ENCODE measurements at regions not wholly inside any gene's neighbourhood (a gene's known extent, or its start where the extent isn't known, plus 50 kb on each side); places are given as distances from the start of the nearest gene placed in this dataset.
A peak's percentile ranks its signal among the peaks of the same experiment; 100 is the strongest.

DNA sequence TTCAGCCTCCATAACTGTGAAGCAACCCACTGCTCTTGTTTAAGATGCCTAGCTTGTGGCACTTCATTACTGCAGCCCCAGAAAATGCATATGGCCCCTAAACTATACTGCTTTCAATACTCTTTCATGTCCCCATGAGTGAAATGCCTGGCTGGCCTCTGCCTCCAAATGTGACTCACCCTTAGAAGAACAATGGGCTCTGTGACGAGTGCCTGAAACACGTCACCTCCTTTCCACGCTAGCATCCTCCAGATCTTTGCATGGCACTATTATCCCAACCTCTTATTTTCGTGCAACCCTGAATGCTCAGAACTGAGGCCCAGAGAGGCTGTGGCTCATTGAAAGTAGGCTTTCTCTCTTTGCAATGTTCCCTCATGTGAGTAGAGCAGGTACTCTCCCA, 233.1 kb downstream of the CBLN1 start:
- DNase-seq (ENCODE audit: low read depth in 4 of 4, low spot score in 2 of 4) = no peak

DNA sequence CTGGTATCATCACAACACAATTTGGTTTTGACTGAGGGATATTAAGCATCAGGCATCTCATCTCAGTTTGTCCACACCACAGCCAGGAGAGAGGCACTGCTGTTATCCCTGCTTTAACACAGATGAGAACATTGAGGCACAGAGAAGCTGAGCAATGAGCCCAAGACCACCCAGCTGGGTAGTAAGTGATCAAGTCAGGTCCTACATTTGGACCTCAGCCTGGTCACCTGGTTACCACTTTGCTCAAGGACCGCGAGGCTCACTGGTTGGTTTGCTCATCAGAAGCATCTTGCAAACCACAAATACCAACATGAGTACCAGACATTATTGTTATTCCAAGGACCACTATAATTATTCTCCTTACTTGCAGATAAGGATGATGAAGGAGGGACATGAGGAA, 245.5 kb downstream of the CBLN1 start:
- no peak for DNase-seq (ENCODE audit: low read depth in 4 of 4, low spot score in 2 of 4)

DNA sequence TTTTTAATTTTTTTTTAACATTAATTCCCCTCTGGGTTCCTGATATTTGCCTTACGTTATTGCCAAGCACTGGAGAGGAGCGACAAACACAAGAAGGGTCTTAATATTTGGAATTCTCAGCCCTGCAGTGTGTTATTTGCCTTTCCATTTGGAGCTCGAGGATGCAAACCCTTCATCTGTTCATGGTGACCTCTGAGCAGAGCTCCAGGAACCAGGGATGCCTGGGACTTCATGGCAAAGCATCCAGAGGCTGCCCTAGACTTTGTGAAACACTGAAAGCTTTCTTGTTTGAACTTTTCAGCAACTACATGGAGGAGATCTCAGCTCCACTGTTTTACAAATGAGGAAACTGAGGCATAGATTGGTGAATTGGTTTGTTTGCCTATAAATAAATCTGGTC, 254.2 kb downstream of the CBLN1 start:
- DNase-seq (ENCODE audit: low read depth in 4 of 4, low spot score in 2 of 4) = no peak

DNA sequence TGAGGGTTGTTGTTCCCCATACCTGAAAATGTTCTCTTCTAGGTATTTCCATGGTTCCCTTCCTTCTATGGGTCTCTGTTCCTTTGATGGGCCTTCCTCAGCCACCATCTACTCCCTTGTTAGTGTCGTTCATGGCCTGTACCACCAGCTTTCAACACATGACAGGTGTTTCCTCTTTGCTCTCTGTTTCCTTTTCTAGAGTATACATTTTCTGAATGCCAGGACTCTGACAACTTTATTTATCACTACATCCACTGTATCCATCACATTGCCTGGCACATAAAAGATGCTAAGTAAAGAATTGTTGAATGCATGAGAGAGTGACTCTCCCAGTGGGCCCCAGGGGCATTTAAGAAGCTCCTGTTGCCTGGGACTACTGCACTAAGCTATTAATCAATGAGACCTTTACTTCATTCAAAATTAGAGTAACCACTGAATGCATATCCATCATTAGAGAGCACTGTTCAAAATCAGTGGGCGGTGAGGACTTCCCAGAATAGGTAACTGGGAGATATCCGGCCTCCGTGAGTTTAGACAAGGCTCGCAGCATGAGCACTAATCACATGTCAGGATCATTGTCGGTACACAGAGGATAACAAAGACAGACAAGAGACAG, 255.0 kb downstream of the CBLN1 start:
- no peak for DNase-seq (ENCODE audit: low read depth in 4 of 4, low spot score in 2 of 4)

DNA sequence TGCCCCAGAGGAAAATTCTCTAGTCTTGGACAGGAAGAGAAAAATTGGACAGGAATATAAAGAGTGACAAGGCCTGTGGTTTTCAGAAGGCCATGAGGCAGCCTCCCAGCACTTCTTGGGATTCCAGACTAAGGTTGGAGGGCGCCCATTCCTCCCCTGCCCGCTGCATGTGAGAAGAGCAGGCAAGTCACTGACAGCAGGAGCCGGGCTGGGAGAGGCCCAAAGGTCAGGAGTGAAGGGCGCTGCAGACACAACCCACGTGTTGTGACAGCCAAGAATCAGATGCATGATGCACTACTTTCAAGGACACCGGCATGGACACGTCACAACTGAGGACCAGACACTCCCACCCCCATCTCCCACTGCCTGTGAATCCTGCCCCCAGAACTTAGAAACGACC, 256.7 kb downstream of the CBLN1 start:
- DNase-seq (ENCODE audit: low read depth in 4 of 4, low spot score in 2 of 4) = no peak

DNA sequence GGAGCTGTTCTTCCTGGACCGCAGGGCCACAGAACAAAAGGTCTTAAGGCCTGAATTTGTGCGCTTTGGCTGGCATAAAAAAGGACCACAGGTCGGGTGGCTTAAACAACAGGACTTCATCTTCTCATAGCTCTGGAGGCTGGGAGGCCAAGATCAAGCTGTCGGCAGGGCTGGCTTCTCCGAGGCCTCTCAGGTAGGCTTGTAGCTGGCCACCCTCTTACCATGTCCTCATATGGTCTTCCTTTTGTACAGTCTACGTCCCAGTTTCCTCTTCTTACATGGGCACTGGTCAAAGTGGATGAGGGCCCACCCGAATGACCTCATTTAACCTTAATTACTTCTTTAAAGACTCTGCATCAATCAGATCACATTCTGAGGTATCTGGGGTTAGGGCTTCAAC, 257.6 kb downstream of the CBLN1 start:
- no peak for DNase-seq (ENCODE audit: low read depth in 4 of 4, low spot score in 2 of 4)

DNA sequence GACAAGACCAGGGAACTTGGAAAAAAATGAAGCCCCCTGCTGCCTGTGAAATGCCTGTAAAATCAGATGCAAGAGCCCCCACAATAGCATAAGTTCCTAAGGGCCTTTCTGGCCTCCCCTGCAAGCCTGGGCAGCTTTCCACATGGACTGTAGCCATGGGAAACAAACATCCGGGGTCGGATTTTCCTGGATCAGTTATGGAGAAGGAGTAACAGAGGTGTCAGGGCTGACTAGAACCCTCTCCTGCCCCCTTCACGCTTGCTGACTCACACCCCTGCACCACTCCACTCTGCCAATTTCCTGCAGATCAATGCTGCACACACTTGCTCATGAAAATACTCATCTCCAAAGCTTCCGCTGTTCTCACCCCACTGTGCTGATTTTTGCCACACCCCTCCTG, 258.6 kb downstream of the CBLN1 start:
- DNase-seq (ENCODE audit: low read depth in 4 of 4, low spot score in 2 of 4) = no peak

DNA sequence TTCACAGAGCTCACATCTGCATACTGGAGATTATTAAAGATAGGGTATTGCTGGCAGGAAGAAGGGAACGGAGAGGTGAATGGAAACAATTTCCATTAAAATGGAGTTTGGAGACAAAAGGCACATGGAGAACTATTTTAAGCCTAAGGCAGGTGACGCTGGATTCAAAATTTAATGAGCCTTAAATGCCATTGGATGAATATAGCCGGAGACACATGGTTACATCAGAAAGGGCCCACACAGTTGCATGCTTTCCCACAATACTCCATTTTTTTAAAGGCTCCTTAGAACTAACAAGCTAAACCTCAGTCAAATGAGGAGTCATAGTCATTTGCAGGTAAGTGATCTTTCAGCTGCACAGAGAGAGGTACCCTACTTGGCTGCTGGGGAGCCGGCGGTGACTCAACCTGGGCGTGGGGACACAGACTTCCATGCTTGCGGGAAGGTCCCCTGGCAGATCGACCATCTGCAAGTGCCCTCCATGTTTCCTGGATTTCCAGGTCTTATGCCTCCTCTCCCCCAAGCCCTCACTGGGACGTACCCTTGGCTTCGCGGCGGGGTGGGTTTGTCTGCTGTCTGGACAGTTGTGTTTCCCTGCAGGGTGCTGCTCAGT, 259.2 kb downstream of the CBLN1 start:
- no peak for DNase-seq (ENCODE audit: low read depth in 4 of 4, low spot score in 2 of 4)

DNA sequence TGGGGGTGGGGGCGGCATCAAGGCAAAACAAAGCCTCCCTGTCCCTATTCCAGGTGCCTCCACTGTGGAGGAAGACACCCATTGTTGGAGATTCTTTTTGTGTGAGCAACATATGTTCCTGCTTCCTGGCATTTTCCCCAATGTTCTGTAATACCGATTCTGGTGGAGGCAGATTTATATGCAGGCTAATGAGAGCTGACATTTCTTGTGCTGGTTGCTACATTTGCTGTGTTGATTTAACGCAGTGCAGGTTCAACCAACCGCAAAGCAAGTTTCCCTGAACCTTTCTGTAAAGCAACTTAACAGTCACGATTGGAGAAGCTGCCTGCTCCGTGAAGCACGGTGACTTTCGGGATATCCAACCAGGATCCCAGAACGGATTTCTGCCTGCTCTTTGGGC, 260.5 kb downstream of the CBLN1 start:
- peak in 1 of 4 donors; percentile 47 for DNase-seq (ENCODE audit: low read depth in 4 of 4, low spot score in 2 of 4)

DNA sequence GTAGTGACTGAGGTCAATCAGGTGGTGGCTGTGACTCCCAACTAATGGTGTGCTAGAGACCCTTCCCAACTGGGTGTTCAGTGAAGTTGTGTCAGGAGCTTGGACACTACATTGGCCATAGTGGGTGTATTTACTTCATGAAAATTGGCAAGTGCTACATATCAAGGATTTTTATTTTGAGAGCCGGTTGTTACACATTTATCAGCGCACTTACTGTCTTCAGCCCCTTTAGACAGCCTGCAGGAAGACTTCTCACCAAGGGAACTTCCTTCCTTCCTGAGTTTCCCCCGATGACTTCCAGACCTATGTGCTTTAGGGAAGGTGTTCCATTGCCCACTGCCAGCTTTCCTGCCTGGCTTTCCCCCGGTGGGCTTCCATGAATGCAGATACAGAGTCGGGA, 261.2 kb downstream of the CBLN1 start:
- no peak for DNase-seq (ENCODE audit: low read depth in 4 of 4, low spot score in 2 of 4)

DNA sequence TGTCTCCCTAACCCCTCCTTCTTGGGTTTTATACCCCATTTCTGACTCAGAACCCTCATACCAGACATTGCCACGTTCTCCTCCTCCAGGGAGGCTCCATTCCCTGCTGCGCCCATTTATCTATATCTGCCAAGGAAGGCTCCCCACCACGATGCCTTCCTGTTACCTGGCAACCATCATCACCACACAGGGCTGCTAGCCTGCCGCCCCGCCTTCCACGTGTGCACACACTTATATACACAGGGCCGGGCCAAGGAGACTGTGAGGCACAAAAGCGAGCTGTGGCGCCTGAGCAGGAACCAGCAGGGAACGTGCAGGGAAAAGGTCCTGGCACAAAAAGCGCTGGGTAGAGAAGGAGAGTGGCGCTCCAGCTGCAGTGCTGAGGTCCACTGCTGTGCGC, 261.8 kb downstream of the CBLN1 start:
- no peak for DNase-seq (ENCODE audit: low read depth in 4 of 4, low spot score in 2 of 4)

DNA sequence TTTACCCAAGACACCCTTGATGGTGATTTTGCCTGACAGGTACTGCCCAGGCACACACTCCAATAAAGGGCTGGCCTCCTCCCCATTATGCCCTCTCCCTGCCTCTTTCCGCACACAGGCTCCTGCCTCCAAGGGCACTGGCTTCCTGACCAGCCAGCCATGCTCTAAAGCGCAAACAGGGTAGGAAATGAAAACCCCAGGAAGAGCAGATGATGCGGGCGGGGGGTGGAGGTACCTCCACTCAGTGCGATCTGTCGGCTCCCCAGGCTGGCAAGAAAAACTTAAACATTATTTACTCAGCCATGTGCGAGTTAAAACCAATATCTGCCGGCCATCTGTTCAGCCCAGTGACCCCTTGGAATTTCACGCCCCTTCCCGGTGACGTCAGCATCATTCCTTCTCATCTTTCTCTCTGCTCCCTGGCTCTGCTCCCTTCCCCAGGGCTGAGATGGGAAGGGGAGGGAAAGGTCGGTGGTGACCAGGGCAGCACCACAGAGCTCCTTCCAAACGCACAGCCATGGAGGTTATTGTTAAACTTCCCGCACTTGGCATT, 262.5 kb downstream of the CBLN1 start:
- peak in 2 of 4 donors; percentile 54 to 71 for DNase-seq (ENCODE audit: low read depth in 4 of 4, low spot score in 2 of 4)

DNA sequence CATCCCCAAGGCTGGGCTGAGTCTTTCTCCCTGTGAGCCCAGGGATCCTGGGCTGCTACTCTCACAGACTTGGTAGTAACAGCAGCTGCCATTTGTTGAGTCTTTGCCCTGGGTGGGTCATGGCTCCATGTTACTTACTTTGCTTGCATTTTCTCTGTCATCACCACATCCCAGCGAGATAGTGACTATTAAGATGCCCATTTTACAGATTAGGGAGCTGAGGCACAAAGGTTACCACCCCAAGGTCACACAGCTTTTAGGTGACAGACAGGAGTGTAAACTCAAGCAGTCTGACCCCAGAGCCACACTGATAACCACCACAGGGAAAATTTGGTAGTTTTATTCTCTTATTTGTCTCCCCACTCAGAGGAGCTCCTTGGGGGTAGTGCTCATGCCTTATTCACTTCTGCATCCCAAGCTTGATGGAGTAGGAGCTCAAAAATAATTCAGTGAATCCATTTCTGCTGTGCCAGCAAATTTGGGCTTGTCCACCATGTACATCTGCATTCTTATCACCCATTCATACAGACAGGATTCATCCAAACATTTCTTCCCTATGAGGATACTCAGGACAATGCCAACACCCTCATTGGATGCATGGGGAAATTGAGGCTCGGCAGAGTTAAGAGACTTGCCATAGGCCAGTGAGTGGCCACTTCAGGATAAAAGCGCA, 263.2 kb downstream of the CBLN1 start:
- DNase-seq (ENCODE audit: low read depth in 4 of 4, low spot score in 2 of 4) = no peak

DNA sequence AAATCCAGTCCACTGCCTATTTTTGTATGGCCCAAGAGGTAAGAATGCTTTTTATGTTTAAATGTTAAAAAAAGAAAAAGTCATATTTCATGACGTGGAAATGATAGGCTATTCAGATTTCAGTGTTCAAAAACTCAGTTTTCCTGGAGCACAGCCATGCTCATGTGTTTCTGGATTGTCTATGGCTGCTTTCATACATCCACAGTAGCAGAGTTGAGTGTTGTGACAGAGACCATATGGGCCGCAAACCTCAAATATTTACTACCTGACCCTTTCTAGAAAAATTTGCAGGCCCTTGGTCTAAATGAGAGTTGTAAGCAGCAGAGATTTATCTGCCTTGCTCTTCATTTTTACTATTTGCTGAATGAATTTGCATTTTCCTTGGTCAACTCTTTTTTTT, 264.1 kb downstream of the CBLN1 start:
- no peak for DNase-seq (ENCODE audit: low read depth in 4 of 4, low spot score in 2 of 4)

DNA sequence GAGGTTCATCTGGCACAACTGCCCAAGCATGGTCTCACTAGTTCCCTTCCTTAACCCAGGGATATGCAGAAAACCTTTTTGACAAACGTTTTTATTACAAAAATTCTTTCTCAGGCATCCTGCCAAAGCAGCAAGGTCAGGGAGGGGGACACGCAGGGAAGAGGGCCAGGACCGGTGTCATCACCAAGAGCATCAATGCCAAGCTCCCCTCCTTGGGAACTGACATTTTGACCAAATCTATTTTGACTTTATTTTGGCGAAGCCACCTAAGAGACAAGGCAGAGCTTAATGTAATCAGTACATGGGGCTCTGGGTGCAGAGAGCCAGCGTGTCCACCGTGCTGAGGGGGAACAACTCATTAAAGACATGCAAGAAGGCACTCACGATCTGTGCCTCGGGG, 265.2 kb downstream of the CBLN1 start:
- DNase-seq (ENCODE audit: low read depth in 4 of 4, low spot score in 2 of 4) = no peak

DNA sequence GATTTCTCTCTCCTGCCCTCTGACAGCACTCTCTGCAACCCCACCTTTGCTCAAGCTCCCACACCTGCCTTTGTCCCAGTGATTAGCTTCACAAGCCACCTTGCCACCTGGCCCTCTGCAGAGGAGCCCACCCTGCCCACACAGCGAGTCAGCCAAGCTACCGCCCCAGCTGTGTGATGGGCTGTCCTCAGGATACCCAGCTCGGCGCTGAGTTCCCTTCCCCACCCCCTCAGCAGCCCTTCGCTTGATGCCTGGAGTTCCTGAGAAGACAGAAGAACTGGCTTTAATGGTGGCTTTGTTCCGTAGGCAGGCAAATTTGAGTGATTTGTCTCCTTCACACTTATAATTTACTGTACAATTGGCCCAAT, 266.4 kb downstream of the CBLN1 start:
- no peak for DNase-seq (ENCODE audit: low read depth in 4 of 4, low spot score in 2 of 4)

DNA sequence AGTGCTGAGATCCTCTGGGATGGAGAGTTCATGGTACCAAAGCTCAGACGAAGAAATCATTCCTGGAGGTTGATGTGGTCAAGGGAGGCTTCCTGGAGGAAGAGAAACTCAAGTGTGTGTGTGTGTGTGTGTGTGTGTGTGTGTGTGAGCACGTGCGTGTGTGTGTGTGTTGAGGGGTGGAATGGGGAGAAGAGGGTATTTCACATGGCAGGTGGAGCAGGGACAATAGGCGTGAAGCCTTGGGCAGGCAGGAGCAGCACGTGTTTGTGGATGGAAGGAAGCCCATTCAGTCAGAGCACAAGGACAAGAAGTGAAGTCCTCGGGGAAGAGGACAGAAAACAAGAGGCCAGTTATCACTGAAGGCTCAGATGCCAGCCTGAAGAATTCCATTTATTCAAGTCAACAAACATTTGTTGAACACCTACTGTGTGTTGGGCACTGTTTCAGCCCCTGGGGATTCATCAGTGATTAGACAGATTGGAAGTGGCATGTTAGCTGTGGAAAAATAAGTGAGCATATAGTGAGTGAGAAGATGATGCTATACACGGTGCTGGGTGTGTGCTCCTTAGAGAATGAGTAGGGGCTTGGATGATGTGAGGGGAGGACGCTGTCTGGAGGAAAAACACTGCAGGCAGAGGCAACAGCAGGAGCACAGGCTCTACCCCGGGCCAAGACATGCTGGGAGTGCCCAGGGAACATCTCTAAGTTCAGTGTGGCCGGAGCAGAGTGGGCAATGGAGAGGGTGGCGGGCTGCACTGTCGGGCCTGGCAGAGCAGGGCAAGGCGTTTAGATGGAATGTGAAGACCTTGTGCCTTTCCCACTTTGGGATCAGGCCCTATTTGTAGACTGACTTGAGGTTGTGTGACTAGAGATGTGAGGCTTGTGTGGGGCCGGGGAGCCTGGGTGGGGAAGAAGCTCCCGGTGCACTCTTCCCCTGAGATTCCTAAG, 267.1 kb downstream of the CBLN1 start:
- DNase-seq (ENCODE audit: low read depth in 4 of 4, low spot score in 2 of 4) = no peak

DNA sequence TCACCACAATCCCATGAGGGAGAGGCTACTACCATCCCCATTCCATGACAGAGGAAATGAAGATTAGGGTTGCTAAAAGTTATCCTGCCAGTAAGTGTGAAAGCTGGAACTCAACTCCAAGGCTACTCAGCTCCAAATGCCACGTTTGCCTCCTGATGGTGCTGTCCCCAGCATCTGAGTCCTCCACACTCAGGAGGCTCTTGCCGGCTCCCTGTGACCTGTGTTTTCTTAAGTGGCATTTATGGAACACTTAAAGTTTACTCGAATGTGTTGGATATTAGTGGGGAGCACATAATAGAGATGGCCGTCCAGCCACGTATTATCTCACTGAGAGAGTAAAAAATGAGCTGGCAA, 267.9 kb downstream of the CBLN1 start:
- DNase-seq (ENCODE audit: low read depth in 4 of 4, low spot score in 2 of 4) = no peak

DNA sequence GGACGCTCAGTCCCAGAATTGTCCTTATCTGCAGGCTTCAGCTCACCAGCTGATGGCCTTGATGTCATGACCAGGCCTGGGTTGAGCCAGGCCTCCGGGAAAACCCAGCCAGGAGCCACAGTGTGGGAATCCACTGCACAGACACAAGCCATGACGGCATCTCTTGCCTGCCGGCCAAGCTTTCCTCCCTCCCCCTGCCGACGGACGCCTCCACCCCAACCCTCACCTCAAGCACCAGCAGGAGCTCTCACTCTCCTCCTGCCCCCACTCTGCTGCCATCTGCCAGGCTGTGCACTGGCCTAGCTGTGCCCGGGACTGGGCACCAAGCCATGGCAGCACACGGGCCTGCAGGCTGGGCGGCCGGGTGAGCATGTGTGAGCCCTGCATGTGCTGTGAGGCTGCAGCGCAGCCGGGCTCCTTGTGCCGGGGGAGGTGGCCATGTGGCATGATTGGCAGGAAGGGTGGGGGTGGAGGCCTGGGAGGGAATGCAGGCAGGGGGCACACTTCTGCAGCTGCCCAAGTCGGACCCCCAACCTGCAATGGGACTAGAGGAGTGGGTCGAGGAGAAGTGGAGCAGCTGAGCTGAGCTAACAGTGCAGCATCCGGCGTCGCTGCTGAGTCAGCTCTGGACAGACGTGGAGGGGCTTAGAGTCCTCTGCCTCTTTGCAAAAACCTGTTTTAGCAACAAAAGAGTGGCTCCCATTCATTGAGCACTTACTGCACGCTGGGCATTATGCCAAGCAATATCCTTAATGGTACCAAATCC, 268.5 kb downstream of the CBLN1 start:
- DNase-seq (ENCODE audit: low read depth in 4 of 4, low spot score in 2 of 4) = no peak

DNA sequence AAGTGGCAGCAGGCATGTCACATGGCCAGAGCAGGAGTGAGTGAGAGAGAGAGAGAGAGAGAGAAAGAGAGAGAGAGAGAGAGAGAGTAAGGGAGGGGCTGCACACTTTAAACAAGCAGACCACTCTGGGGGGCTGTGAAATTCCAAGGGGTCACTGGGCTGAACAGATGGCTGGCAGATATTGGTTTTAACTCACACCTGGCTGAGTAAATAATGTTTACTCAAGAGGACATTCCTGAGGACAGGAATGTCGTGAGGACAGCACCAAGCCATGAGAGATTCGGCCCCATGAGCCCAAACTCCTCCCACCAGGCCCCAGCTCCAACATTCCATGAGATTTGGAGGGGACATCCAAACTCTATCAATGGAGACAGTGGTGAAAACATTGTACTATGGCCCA, 269.7 kb downstream of the CBLN1 start:
- no peak for DNase-seq (ENCODE audit: low read depth in 4 of 4, low spot score in 2 of 4)

Measured in left renal cortex interstitium (tissue), 4 donors.